IMR-90 (cell line): ENCODE measurements at regions not wholly inside any gene's neighbourhood (a gene's known extent, or its start where the extent isn't known, plus 50 kb on each side); places are given as distances from the start of the nearest gene placed in this dataset.

Source experiments
- ATAC-seq: fragments of 200-7000 bp; cut with Tn5 transposase; 2 replicates; pipeline ENCODE4 v1.9.1; 2020; ENCODE audit warnings: low read depth, mild to moderate bottlenecking, moderate library complexity
- BruUV-seq: library from RNA; stranded (reverse); fragments of 400-500 nt; replicated peaks from 2 replicates; lab custom pipeline; 2021; lab: Mats Ljungman, UMichigan
- CTCF ChIA-PET: fragments of 300-600 bp; formaldehyde crosslinking; extraction: SDS; loops from one replicate; lab custom pipeline; 2021; ENCODE audit warnings: antibody characterized with exemption; lab: Yijun Ruan, JAX
- POLR2A ChIA-PET: fragments of 300-600 bp; sonication (Branson Sonifier 250); formaldehyde crosslinking; loops from one replicate; lab custom pipeline; 2022; ENCODE audit warnings: antibody characterized with exemption; ENCODE audit not compliant: unreplicated experiment; lab: Charles Lee
- DNase-seq: peaks from one replicate; pipeline ENCODE4 v3.0.0; 2013
- H2AFZ ChIP-seq: replicated peaks from 2 replicates; pipeline ENCODE3; 2013; ENCODE audit warnings: low read length, mild to moderate bottlenecking; ENCODE audit not compliant: poor library complexity
- H2AK5ac ChIP-seq: 2 replicates; pipeline ENCODE4 v1.6.1; 2013; ENCODE audit warnings: low read depth, low read length, inconsistent platforms
- H2AK9ac ChIP-seq: replicated peaks from 2 replicates; pipeline ENCODE3; 2013; ENCODE audit warnings: mild to moderate bottlenecking, low read depth, low read length, moderate library complexity; ENCODE audit not compliant: poor library complexity
- H2BK120ac ChIP-seq: 2 replicates; pipeline ENCODE4 v1.6.1; 2013; ENCODE audit warnings: low read depth, low read length, inconsistent platforms
- H2BK15ac ChIP-seq: 3 replicates; pipeline ENCODE4 v1.6.1; 2013; ENCODE audit warnings: low read depth, low read length, inconsistent platforms
- H2BK20ac ChIP-seq: 2 replicates; pipeline ENCODE4 v1.6.1; 2013; ENCODE audit warnings: low read depth, mild to moderate bottlenecking, inconsistent platforms, low read length, moderate library complexity
- H2BK5ac ChIP-seq: 2 replicates; pipeline ENCODE4 v1.6.1; 2013; ENCODE audit warnings: mild to moderate bottlenecking, low read depth, low read length, inconsistent platforms; ENCODE audit not compliant: poor library complexity, severe bottlenecking
- H3K14ac ChIP-seq: replicated peaks from 2 replicates; pipeline ENCODE4 v1.6.1; 2013; ENCODE audit warnings: low read depth, low read length, inconsistent platforms
- H3K18ac ChIP-seq: 2 replicates; pipeline ENCODE4 v1.6.1; 2013; ENCODE audit warnings: low read depth, low read length, control low read depth
- H3K23ac ChIP-seq: 2 replicates; pipeline ENCODE4 v1.6.1; 2013; ENCODE audit warnings: low read depth, low read length, inconsistent platforms
- H3K27ac ChIP-seq: 2 replicates; pipeline ENCODE4 v1.5.1; 2013; ENCODE audit warnings: mild to moderate bottlenecking, control low read depth, low read length; ENCODE audit not compliant: insufficient read depth
- H3K27me3 ChIP-seq: 2 replicates; pipeline ENCODE4 v1.6.1; 2013; ENCODE audit warnings: low read length; ENCODE audit not compliant: control insufficient read depth, insufficient read depth
- H3K36me3 ChIP-seq: 2 replicates; pipeline ENCODE4 v1.6.1; 2013; ENCODE audit warnings: low read length, mixed read lengths; ENCODE audit not compliant: control insufficient read depth, insufficient read depth
- H3K4ac ChIP-seq: 2 replicates; pipeline ENCODE4 v1.6.1; 2013; ENCODE audit warnings: low read depth, low read length, inconsistent platforms
- H3K4me1 ChIP-seq: 2 replicates; pipeline ENCODE4 v1.6.1; 2013; ENCODE audit warnings: low read length, mixed read lengths; ENCODE audit not compliant: control insufficient read depth, insufficient read depth
- H3K4me2 ChIP-seq: 2 replicates; pipeline ENCODE4 v1.6.1; 2013; ENCODE audit warnings: low read depth, mild to moderate bottlenecking, control low read depth, low read length, moderate library complexity
- H3K4me3 ChIP-seq: 2 replicates; pipeline ENCODE4 v1.5.1; 2013; ENCODE audit warnings: low read depth, mild to moderate bottlenecking, control low read depth, low read length, moderate library complexity; ENCODE audit not compliant: insufficient read depth
- H3K56ac ChIP-seq: 2 replicates; pipeline ENCODE4 v1.6.1; 2013; ENCODE audit warnings: low read length, inconsistent platforms; ENCODE audit not compliant: insufficient read depth; ENCODE audit errors: extremely low read depth
- H3K79me1 ChIP-seq, 2 experiments: 2 replicates each; pipeline ENCODE4 v1.6.1; 2013; ENCODE audit warnings: low read length in 2 of 2, inconsistent platforms in 1 of 2, low read depth in 1 of 2
- H3K9ac ChIP-seq: 2 replicates; pipeline ENCODE4 v1.6.1; 2013; ENCODE audit warnings: low read depth, low read length, control low read depth
- H3K9me1 ChIP-seq: 2 replicates; pipeline ENCODE4 v1.6.1; 2013; ENCODE audit warnings: low read length, inconsistent platforms; ENCODE audit not compliant: insufficient read depth
- H3K9me3 ChIP-seq: 2 replicates; pipeline ENCODE4 v1.6.1; 2013; ENCODE audit warnings: low read length; ENCODE audit not compliant: control insufficient read depth, insufficient read depth
- H4K20me1 ChIP-seq: 2 replicates; pipeline ENCODE4 v1.6.1; 2013; ENCODE audit warnings: low read length, inconsistent platforms; ENCODE audit not compliant: insufficient read depth
- H4K5ac ChIP-seq: 2 replicates; pipeline ENCODE4 v1.6.1; 2013; ENCODE audit warnings: mild to moderate bottlenecking, low read depth, low read length, control low read depth
- H4K8ac ChIP-seq, 2 experiments: 2 replicates each; pipeline ENCODE4 v1.6.1; 2013; ENCODE audit warnings: low read depth in 2 of 2, low read length in 2 of 2, control low read depth in 1 of 2, inconsistent platforms in 1 of 2
- H4K91ac ChIP-seq: 2 replicates; pipeline ENCODE4 v1.6.1; 2013; ENCODE audit warnings: low read depth, low read length, inconsistent platforms; ENCODE audit not compliant: insufficient read depth
- BHLHE40 ChIP-seq: fragments of 150-350 bp; IDR thresholded peaks from 2 replicates; pipeline ENCODE4 v1.6.1; 2016; ENCODE audit warnings: mild to moderate bottlenecking, low read depth, low read length
- CEBPB ChIP-seq: IDR thresholded peaks from 2 replicates; pipeline ENCODE4 v1.6.1; 2012; ENCODE audit warnings: low read depth, low read length, improper control_type of control experiment
- CHD1 ChIP-seq: IDR thresholded peaks from 2 replicates; pipeline ENCODE4 v1.6.1; 2012; ENCODE audit warnings: low read depth, low read length, improper control_type of control experiment
- FOS ChIP-seq: fragments of 150-350 bp; IDR thresholded peaks from 2 replicates; pipeline ENCODE4 v1.6.1; 2016; ENCODE audit warnings: low read depth, low read length
- MAFK ChIP-seq: IDR thresholded peaks from 2 replicates; pipeline ENCODE4 v1.6.1; 2012; ENCODE audit warnings: low read depth, low read length, improper control_type of control experiment
- MAZ ChIP-seq: IDR thresholded peaks from 2 replicates; pipeline ENCODE4 v1.6.1; 2012; ENCODE audit warnings: low read depth, mild to moderate bottlenecking, low read length, improper control_type of control experiment, moderate library complexity, borderline replicate concordance
- MXI1 ChIP-seq: IDR thresholded peaks from 2 replicates; pipeline ENCODE4 v1.6.1; 2012; ENCODE audit warnings: low read depth, mild to moderate bottlenecking, low read length, moderate library complexity, borderline replicate concordance
- NFE2L2 ChIP-seq: fragments of 150-350 bp; IDR thresholded peaks from 2 replicates; pipeline ENCODE4 v1.6.1; 2016; ENCODE audit warnings: low read depth, mild to moderate bottlenecking, low read length
- POLR2A ChIP-seq: IDR thresholded peaks from 2 replicates; pipeline ENCODE4 v1.6.1; 2012; ENCODE audit warnings: mild to moderate bottlenecking, low read depth, low read length
- RAD21 ChIP-seq: IDR thresholded peaks from 2 replicates; pipeline ENCODE4 v1.6.1; 2012; ENCODE audit warnings: low read length, improper control_type of control experiment
- RCOR1 ChIP-seq: IDR thresholded peaks from 2 replicates; pipeline ENCODE4 v1.6.1; 2012; ENCODE audit warnings: mild to moderate bottlenecking, low read length, improper control_type of control experiment; ENCODE audit not compliant: insufficient replicate concordance
- RFX5 ChIP-seq: IDR thresholded peaks from 2 replicates; pipeline ENCODE4 v1.8.0; 2012; ENCODE audit warnings: low read depth, mild to moderate bottlenecking, low read length, moderate library complexity
- SMC3 ChIP-seq: fragments of 150-350 bp; IDR thresholded peaks from 2 replicates; pipeline ENCODE4 v1.6.1; 2016; ENCODE audit warnings: low read depth, mild to moderate bottlenecking, antibody characterized with exemption, low read length, moderate library complexity
- WGBS, 2 experiments: methylation state at CpG; one replicate each; pipeline versions ENCODE4 v1.1.5 to v1.1.7; 2013; ENCODE audit warnings: missing lambda C conversion rate in 2 of 2; ENCODE audit not compliant: insufficient read length in 1 of 2; ENCODE audit errors: extremely low coverage in 2 of 2; 5-methylcytosine and 5-hydroxymethylcytosine counted together
- dilution Hi-C: fragments of 300-500 bp; cut with HindIII; formaldehyde crosslinking; loops from one replicate; pipeline ENCODE4 v1.14.3; 2018; ENCODE audit warnings: low sequenced_read_pairs; ENCODE audit not compliant: unreplicated experiment
- in situ Hi-C: fragments of 300-500 bp; cut with MboI; formaldehyde crosslinking; loops from 3 replicates; pipeline ENCODE4 v1.14.3; 2019; ENCODE audit warnings: low sequenced_read_pairs, inconsistent platforms, mixed read lengths
- intact Hi-C: fragments of 100-400 bp; cut with micrococcal nuclease; formaldehyde crosslinking; loops from 2 replicates; pipeline ENCODE4 v1.10.0; 2022
- TF ChIP-seq, protein P1 (sequence below): fragments of 150-350 bp; IDR thresholded peaks from 2 replicates; pipeline ENCODE4 v1.6.1; 2016; ENCODE audit warnings: low read depth, mild to moderate bottlenecking, low read length, moderate library complexity, borderline replicate concordance
- TF ChIP-seq, protein P2 (sequence below): fragments of 150-350 bp; IDR thresholded peaks from 2 replicates; pipeline ENCODE4 v1.6.1; 2017; ENCODE audit warnings: mild to moderate bottlenecking, antibody characterized with exemption, low read length, low read depth

DNA sequence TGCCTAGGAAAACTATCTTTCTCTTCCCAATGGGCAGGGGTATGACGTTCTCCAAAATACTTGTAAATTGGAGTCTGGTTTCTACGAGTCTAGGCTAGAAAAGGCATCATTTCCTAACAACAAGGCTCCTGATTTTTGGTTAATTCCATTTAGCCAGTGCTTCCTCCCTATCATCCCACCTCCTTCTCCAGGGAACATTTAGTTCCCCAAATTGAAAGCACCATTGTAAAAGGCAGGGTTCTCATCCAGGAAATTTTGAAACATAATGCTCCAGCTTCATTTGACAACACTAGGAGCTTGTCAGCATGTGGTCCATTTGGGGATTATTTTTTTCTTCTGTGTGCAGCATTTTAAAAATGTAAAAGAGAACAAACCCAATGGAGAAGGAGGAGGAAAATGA lies 256.5 kb upstream of the GRIA1 start:
- H3K36me3 ChIP-seq, result no peaks in the 10 kb centered on the region
- no peak overlapping the region for H3K9ac ChIP-seq
- H2AFZ ChIP-seq, result no peak overlapping the region
- H4K5ac ChIP-seq, result no peak overlapping the region
- H4K8ac ChIP-seq, result no peak overlapping the region
- ChIA-PET POLR2A (no interaction called here), CTCF (no interaction called here)
- H3K4me3 ChIP-seq, result no peak overlapping the region
- no peaks in the 10 kb centered on the region; the same call in 1 of the 2 replicates for H3K9me3 ChIP-seq
- H4K91ac ChIP-seq, result no peak overlapping the region
- no peak overlapping the region for H2BK120ac ChIP-seq
- no peak overlapping the region for H3K56ac ChIP-seq
- H3K9me1 ChIP-seq, result no peaks in the 10 kb centered on the region
- no peak overlapping the region for H3K18ac ChIP-seq
- no peak overlapping the region for H2BK15ac ChIP-seq
- H3K27me3 ChIP-seq, result no peaks in the 10 kb centered on the region
- no peak overlapping the region for H3K27ac ChIP-seq
- ATAC-seq (no peak), DNase-seq (no peak)
- WGBS, 2 experiments, result no CpG with 5 or more reads among the region's 2 CpGs
- no peak overlapping the region for H2AK5ac ChIP-seq
- H3K79me1 ChIP-seq, result no peaks in the 10 kb centered on the region
- H3K4me1 ChIP-seq, result no peaks in the 10 kb centered on the region
- no peak overlapping the region for H2AK9ac ChIP-seq
- TF ChIP-seq, protein P1, sequence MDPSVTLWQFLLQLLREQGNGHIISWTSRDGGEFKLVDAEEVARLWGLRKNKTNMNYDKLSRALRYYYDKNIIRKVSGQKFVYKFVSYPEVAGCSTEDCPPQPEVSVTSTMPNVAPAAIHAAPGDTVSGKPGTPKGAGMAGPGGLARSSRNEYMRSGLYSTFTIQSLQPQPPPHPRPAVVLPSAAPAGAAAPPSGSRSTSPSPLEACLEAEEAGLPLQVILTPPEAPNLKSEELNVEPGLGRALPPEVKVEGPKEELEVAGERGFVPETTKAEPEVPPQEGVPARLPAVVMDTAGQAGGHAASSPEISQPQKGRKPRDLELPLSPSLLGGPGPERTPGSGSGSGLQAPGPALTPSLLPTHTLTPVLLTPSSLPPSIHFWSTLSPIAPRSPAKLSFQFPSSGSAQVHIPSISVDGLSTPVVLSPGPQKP, result no peak
- no peak for TF ChIP-seq SMC3
- TF ChIP-seq CHD1, result no peak
- TF ChIP-seq BHLHE40, result no peak
- TF ChIP-seq, protein P2, sequence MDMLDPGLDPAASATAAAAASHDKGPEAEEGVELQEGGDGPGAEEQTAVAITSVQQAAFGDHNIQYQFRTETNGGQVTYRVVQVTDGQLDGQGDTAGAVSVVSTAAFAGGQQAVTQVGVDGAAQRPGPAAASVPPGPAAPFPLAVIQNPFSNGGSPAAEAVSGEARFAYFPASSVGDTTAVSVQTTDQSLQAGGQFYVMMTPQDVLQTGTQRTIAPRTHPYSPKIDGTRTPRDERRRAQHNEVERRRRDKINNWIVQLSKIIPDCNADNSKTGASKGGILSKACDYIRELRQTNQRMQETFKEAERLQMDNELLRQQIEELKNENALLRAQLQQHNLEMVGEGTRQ, result no peak
- TF ChIP-seq RAD21, result no peak
- no peak for TF ChIP-seq RFX5
- TF ChIP-seq MAZ, result no peak
- TF ChIP-seq NFE2L2, result no peak
- no peak for TF ChIP-seq POLR2A
- no peak for TF ChIP-seq MAFK
- no peak for TF ChIP-seq RCOR1
- TF ChIP-seq CEBPB, result no peak
- TF ChIP-seq FOS, result no peak
- no peak for TF ChIP-seq MXI1
- H4K20me1 ChIP-seq, result no peaks in the 10 kb centered on the region
- H3K23ac ChIP-seq, result no peak overlapping the region
- no TSS peak for BruUV-seq
- no peak overlapping the region for H3K4ac ChIP-seq
- H3K4me2 ChIP-seq, result no peak overlapping the region
- dilution Hi-C loops (no loop called here), in situ Hi-C loops (no loop called here), intact Hi-C loops (no loop called here)
- no peak overlapping the region for H2BK5ac ChIP-seq
- H3K14ac ChIP-seq, result no peak overlapping the region
- no peak overlapping the region for H2BK20ac ChIP-seq
